ENCODE measurements at regions not wholly inside any gene's neighbourhood (a gene's known extent, or its start where the extent isn't known, plus 50 kb on each side); places are given as distances from the start of the nearest gene placed in this dataset.

- TF ChIP-seq CTCF (conservative IDR thresholded peaks at IDR 0.05 in 1 of 2, IDR thresholded peaks at IDR 0.05 in 1 of 2; ENCODE audit: extremely low read depth in 1 of 2, insufficient read depth in 1 of 2, low read depth in 1 of 2, low read length in 2 of 2) (no peak), EZH2 (IDR thresholded peaks at IDR 0.05; ENCODE audit: borderline replicate concordance, low read length) (no peak)
Observed at GRCh38 chr1:55464550-55464949, 249.4 kb upstream of the USP24 start.

Measured in mammary epithelial cell (primary cell).